Medulla oblongata (tissue), 1 donor: ENCODE measurements at regions not wholly inside any gene's neighbourhood (a gene's known extent, or its start where the extent isn't known, plus 50 kb on each side); places are given as distances from the start of the nearest gene placed in this dataset.
A peak's percentile ranks its signal among the peaks of the same experiment; 100 is the strongest.

Source experiments
- DNase-seq: peaks from one replicate; pipeline ENCODE4 v3.0.0-alpha.2; 2015; ENCODE audit errors: extremely low spot score

GRCh38 chr2:128791120-128791984 lies 472.7 kb upstream of the HS6ST1 start:
- DNase-seq: no peak

GRCh38 chr2:128791985-128792320 lies 473.3 kb upstream of the HS6ST1 start:
- DNase-seq: no peak

- DNase-seq: no peak
Measured at GRCh38 chr2:128792476-128793054, 473.9 kb upstream of the HS6ST1 start.

- DNase-seq: no peak
Measured at GRCh38 chr2:128793404-128793803, 474.7 kb upstream of the HS6ST1 start.

GRCh38 chr2:128794285-128794684 lies 475.6 kb upstream of the HS6ST1 start:
- no peak for DNase-seq

DNA sequence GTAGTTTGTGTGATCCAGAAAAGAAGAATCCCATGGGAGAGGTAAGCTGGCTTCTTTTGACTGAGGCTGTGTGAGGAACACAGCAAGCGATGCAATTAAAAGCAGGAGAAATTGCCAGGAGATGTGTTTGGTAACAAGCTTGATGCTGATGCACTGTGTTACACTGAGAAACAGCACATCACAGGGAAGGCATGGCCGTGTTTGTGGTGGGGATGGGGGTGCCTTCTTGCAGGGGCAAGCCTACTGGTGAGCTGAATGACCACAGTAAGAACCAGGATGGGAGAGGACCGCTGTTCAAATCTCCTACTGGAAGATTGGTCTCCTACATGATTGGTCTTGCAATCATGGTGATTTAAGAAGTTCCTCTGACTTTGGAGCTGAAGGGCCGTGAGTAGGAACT lies 477.7 kb upstream of the HS6ST1 start:
- DNase-seq: no peak

DNA sequence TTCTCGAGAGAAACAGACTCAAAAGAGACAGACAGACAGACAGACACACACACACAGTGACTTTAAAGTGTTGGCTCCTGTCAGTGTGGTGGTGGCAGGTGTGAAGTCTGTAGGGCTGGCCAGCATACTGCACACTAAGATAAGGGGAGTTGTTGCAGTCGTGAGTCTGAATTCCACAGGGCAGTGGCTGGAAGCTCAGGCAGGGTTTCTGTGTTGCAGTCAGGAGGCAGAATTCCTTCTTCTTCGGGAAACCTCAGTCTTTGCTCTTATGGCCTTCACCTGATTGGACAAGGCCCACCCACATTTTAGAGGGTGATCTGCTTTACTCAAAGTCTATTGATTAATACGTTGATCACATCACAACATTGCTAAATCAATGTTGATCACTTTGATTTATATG lies 478.4 kb upstream of the HS6ST1 start:
- DNase-seq: no peak

- no peak for DNase-seq
Measured at GRCh38 chr2:128797533-128797932, 478.9 kb upstream of the HS6ST1 start.

DNA sequence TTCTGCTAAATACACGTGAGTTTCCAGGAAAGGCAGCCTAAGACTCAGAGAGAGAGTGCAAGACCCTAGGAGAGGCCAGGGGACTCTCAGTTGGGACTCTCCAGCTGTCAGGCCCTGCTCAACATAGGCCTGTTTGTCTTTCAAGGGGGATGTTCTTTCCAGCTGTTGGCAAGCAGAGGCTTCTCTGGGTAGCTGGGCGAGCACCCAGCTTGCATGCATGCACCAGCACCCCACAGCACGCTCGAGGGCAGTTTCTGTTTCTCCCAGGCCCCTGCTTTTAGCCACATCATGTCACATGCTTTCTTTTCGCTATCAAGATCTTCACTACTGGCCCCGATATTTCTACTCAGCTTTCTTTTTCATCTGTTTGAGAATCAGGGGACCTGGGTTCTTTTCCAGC lies 479.3 kb upstream of the HS6ST1 start:
- DNase-seq: peak; percentile 52

- peak; percentile 78 for DNase-seq
Measured at GRCh38 chr2:128798502-128799283, 480.0 kb upstream of the HS6ST1 start.

- DNase-seq: no peak
Measured at GRCh38 chr2:128799284-128799552, 480.6 kb upstream of the HS6ST1 start.

GRCh38 chr2:128799730-128800129 lies 481.1 kb upstream of the HS6ST1 start:
- DNase-seq: no peak

- no peak for DNase-seq
Measured at GRCh38 chr2:128801576-128801975, 482.9 kb upstream of the HS6ST1 start.

GRCh38 chr2:128803222-128803621 lies 484.6 kb upstream of the HS6ST1 start:
- no peak for DNase-seq

- no peak for DNase-seq
Measured at GRCh38 chr2:128805237-128805636, 486.6 kb upstream of the HS6ST1 start.

- no peak for DNase-seq
Measured at GRCh38 chr2:128805918-128806317, 487.2 kb upstream of the HS6ST1 start.

- no peak for DNase-seq
Measured at GRCh38 chr2:128807317-128807716, 488.6 kb upstream of the HS6ST1 start.

DNA sequence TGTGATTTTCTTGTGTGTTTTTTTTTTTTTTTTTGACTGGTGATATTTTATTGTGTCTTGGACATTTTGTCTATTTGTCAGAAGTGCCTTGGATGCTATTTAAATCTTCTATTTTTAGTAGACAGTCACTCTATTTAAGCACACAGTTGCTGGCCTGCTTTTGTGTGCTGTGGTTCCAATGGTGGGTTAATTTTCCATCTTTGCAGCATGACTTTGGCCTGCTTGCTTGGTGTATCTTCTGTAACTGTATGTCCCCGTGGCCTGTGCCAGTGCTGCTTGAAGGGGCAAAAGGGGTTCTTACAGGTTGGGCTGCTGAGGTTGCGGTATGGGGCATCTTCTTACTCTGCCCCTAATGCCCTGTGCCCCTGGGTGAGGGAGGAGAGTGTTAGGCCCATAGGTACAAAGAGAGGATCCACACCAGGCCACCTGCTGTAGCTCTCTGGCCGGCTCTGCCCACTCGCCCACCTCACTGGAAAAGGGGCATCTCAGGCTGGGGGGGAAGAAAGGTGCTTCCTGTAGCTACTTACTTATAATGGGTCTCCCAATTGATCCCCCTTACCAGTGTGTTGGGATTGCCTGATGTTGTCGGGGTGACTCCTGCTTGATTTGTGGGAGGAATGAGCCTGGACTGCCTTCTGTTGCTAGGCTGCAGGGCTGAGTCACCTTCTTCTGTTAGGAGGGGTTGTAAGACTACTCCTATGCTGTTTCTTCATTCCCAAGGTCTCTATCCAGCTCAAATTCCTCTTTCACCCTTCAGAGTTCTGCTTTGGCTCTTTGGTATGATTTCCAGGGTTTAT lies 490.0 kb upstream of the HS6ST1 start:
- DNase-seq: no peak

GRCh38 chr2:128809259-128809636 lies 490.6 kb upstream of the HS6ST1 start:
- DNase-seq: no peak

DNA sequence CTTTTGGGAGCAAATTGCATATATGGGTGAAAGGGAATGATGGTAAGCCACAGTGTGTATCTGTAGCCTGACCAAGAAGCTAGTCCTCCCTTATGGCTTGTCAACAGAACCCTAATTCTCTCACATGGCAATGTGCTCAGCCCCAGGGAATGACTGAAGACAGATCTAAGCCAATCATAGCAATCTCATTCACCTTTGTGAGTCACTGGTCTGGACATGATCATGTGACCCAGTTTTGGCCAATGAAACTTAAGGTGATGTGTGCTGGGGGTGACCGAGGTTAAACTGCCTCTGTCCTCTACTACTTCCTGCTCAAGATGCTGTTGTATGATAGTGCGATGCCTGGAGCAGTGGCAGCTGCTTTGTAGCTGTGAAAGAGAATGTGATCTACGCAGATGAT lies 491.2 kb upstream of the HS6ST1 start:
- DNase-seq: no peak

DNA sequence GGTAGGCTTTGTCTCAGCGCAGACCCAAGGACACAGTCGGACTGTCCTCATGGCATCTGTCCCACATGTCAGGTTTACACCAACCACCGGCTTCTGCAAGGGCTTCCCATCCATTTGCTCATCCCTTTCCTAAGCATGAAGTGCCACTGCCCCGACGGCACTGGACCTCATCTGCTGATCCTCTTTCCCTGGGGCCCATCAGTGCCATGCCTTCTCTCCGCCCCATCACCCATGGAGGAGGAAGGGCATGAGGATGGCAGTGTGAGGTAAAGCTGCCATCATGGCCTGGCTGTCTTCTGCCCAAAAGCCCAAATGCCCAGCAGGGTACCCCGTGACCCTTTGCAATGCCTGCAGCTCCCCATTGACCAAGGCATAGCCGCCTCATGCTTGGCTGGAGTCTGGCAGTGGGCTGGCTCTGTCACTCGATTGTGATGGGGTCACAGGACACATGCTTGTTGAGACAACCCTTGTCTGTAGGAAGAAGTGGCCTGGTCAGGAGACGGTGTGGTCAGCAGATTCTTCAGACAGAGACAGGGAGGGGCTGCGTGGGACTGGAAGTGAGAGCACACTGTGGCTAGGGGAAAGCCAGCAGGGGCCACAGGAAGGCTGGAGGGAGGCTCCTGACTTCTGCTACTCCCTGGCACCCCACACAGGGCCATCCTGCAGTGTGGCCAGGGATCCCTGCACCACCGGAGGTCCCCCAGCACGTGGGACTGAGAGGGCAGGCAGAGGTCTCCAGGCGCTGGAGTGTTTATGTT lies 493.7 kb upstream of the HS6ST1 start:
- DNase-seq: peak; percentile 74
